ENCODE measurements at regions not wholly inside any gene's neighbourhood (a gene's known extent, or its start where the extent isn't known, plus 50 kb on each side); places are given as distances from the start of the nearest gene placed in this dataset.

GRCh38 chr11:8787372-8787771 is 104.8 kb downstream of the RPL27A start:
- TF ChIP-seq CTCF (IDR thresholded peaks at IDR 0.05; ENCODE audit: unreplicated experiment), result no peak
- Mint-ChIP-seq H3K9me3 (no peaks in the 10 kb centered on the region), H3K27me3 (ENCODE audit: low read depth) (no peaks in the 10 kb centered on the region), H3K4me3 (no peak overlapping the region), H3K27ac (peak overlapping the region; percentile 79), H3K4me1 (peaks cover 22% of the 10 kb centered on the region), H3K36me3 (peaks cover 2% of the 10 kb centered on the region)
- no peak for DNase-seq (ENCODE audit: low spot score in 2 of 2, unreplicated experiment in 2 of 2)

DNA sequence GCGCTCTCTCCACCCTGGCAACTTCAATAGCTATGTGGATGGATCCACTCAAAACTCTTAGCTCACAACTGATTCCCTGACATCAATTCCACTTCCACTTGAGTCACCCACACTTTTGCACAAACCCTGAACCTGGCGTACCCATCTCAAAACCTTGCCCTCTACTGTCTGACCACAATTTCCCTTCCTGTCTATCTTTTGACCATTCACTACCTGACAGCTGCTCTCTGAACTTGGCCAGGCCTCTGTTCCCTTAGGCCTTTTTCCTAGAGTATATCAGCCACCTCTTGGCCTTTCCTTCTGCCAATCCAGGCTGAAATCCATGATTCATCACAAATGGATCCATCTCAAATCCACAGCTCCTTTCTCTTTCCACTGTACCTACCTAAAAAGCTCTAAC is 106.0 kb downstream of the RPL27A start:
- Mint-ChIP-seq H3K9me3 (no peaks in the 10 kb centered on the region), H3K4me1 (peaks cover 22% of the 10 kb centered on the region), H3K4me3 (no peak overlapping the region), H3K27me3 (ENCODE audit: low read depth) (no peaks in the 10 kb centered on the region), H3K36me3 (peaks cover 2% of the 10 kb centered on the region), H3K27ac (no peak overlapping the region)
- DNase-seq (ENCODE audit: low spot score in 2 of 2, unreplicated experiment in 2 of 2), result no peak
- TF ChIP-seq CTCF (IDR thresholded peaks at IDR 0.05; ENCODE audit: unreplicated experiment), result no peak

DNA sequence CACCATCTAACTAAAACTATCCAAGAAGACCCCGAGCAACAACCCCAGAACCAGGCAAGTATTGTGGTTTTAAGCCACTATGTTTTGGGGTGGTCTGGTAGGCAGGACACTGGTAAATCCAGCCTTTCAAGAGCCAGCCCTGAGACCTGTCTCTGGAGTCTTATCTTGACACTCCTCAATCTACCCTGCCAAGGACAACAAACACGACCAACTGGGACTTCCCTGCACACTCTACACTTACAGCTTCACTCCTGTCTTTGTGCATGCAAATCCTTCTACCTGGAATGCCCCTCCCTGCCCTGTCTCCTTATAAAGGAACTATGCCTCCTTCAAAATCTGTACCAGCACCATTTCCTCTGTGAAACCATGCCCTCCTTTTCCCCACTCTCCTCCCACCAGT is 107.3 kb downstream of the RPL27A start:
- Mint-ChIP-seq H3K4me3 (no peak overlapping the region), H3K9me3 (no peaks in the 10 kb centered on the region), H3K36me3 (peaks cover under 1% of the 10 kb centered on the region), H3K27me3 (ENCODE audit: low read depth) (no peaks in the 10 kb centered on the region), H3K27ac (no peak overlapping the region), H3K4me1 (peaks cover 20% of the 10 kb centered on the region)
- TF ChIP-seq CTCF (IDR thresholded peaks at IDR 0.05; ENCODE audit: unreplicated experiment), result no peak
- DNase-seq (ENCODE audit: low spot score in 2 of 2, unreplicated experiment in 2 of 2), result no peak

- Mint-ChIP-seq H3K36me3 (peaks cover 6% of the 10 kb centered on the region), H3K4me1 (peaks cover 13% of the 10 kb centered on the region), H3K9me3 (no peaks in the 10 kb centered on the region), H3K27ac (no peak overlapping the region), H3K27me3 (ENCODE audit: low read depth) (no peaks in the 10 kb centered on the region), H3K4me3 (no peak overlapping the region)
- DNase-seq (ENCODE audit: low spot score in 2 of 2, unreplicated experiment in 2 of 2), result no peak
- TF ChIP-seq CTCF (IDR thresholded peaks at IDR 0.05; ENCODE audit: unreplicated experiment), result no peak
Observed at GRCh38 chr11:8790968-8791367, 108.4 kb downstream of the RPL27A start.

DNA sequence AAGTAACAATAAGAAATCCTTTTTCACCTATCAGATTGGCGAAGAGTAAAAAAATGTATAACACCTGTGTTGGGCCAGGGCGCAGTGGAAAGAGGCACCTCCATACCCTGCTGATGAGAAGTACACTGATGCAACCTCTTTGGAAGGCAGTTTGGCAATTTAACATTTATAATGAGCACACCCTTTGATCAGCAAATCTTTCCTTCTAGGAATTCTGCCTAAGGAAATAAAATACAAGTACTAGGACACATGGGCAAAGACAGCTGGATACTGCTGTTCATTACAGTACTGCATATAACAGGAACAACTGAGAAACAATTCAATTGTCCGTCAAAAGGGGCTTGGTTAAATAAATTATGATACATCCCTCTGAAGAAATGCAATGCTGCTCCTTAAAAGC is 110.1 kb downstream of the RPL27A start:
- no peak for DNase-seq (ENCODE audit: low spot score in 2 of 2, unreplicated experiment in 2 of 2)
- TF ChIP-seq CTCF (IDR thresholded peaks at IDR 0.05; ENCODE audit: unreplicated experiment), result no peak
- Mint-ChIP-seq H3K27me3 (ENCODE audit: low read depth) (peaks cover 2% of the 10 kb centered on the region), H3K4me1 (peaks cover 2% of the 10 kb centered on the region), H3K36me3 (peaks cover 16% of the 10 kb centered on the region), H3K9me3 (no peaks in the 10 kb centered on the region), H3K27ac (no peak overlapping the region), H3K4me3 (no peak overlapping the region)

- peaks cover 21% of the 10 kb centered on the region for H3K36me3 Mint-ChIP-seq
- H3K4me3 Mint-ChIP-seq, result no peak overlapping the region
- H3K4me1 Mint-ChIP-seq, result no peaks in the 10 kb centered on the region
- no peaks in the 10 kb centered on the region for H3K9me3 Mint-ChIP-seq
- no peak overlapping the region for H3K27ac Mint-ChIP-seq
- no peak for TF ChIP-seq CTCF (IDR thresholded peaks at IDR 0.05; ENCODE audit: unreplicated experiment)
- no peak for DNase-seq (ENCODE audit: low spot score in 2 of 2, unreplicated experiment in 2 of 2)
- H3K27me3 Mint-ChIP-seq (ENCODE audit: low read depth), result peaks cover 5% of the 10 kb centered on the region
Observed at GRCh38 chr11:8793114-8793777, 110.7 kb downstream of the RPL27A start.

All from mesothelial cell of epicardium (in vitro differentiated cells).